ENCODE measurements at regions not wholly inside any gene's neighbourhood (a gene's known extent, or its start where the extent isn't known, plus 50 kb on each side); places are given as distances from the start of the nearest gene placed in this dataset.

- DNase-seq (ENCODE audit: low spot score): no peak
Observed at GRCh38 chr1:201708691-201709090, 120.3 kb upstream of the IPO9 start.

- peak; percentile 60 for DNase-seq (ENCODE audit: low spot score)
Observed at GRCh38 chr1:201709564-201710295, 119.2 kb upstream of the IPO9 start.

- no peak for DNase-seq (ENCODE audit: low spot score)
Observed at GRCh38 chr1:201710632-201711597, 118.0 kb upstream of the IPO9 start.

DNA sequence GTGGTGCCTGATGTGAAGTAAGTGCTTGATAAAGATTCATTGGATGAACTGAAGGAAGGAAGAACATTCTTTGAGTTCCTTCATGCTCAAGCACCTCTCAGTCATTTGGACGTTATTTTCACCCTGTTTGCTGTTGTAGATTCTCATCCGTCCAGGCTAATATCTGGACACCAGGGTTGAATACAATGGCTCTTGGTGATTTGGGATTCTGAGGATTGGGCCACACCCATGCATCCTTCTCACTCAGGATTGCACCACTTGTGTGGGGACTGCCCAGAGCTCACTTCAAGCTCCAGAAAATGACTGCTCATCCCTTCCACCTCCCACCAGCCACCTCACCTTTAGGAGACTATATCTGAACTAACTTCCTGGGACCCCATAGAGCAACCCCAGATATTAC is 117.1 kb upstream of the IPO9 start:
- DNase-seq (ENCODE audit: low spot score): no peak

- DNase-seq (ENCODE audit: low spot score): no peak
Observed at GRCh38 chr1:201712387-201713085, 116.4 kb upstream of the IPO9 start.

GRCh38 chr1:201713086-201713810 is 115.7 kb upstream of the IPO9 start:
- peak; percentile 96 for DNase-seq (ENCODE audit: low spot score)

DNA sequence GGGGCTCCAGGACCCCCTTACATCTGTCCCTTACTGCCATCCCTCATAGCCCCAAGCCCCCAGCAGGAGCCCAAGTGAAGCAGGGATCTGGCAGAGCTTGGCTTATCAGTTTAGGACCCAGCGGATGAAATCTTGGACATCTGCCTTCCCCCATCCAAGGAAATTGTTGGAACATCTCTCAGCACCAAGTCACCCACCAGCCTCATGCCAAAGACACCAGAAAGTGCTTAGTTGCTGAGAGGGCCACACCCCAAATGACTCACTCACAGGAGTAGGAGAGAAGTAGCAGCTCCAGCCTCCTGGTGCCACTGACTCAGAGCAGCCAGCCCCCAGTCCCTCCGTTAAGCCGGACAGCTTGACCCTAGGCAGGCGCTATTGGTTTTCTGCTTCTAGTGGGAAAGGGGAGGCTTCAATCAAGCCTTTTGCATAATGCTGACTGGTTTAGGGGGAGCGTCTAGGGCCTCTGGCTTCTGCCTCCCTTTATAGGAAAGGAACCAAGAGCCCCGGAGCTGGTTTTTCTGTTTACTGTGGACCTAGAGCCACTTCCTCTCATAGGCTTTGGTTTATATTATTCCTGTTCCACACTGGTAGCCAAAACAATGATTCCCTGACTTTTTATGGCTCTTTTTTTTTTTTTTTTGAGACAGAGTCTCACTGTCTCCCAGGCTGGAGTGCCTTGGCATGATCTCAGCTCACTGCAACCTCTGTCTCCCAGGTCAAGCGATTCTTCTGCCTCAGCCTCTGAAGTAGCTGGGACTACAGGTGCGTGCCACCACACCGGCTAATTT is 114.2 kb upstream of the IPO9 start:
- DNase-seq (ENCODE audit: low spot score): peak; percentile 98

DNA sequence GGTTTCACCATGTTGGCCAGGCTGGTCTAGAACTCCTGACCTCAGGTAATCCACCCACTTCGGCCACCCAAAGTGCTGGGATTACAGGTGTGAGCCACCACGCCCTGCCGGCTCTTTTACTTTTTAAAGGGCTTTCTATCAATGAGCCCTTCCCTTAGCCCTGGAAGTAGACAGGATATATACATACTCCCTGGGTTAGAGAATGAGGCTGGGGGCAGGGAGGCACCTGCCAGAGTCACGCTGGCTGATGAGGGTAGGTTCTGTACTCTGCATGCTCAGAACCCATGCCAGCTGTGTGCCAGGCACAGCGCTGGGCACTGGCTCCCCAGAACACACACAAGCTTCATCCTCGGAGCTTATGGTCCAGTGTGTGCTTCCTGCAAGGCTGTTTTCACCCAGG is 113.6 kb upstream of the IPO9 start:
- no peak for DNase-seq (ENCODE audit: low spot score)

- no peak for DNase-seq (ENCODE audit: low spot score)
Observed at GRCh38 chr1:201715801-201716741, 112.9 kb upstream of the IPO9 start.

DNA sequence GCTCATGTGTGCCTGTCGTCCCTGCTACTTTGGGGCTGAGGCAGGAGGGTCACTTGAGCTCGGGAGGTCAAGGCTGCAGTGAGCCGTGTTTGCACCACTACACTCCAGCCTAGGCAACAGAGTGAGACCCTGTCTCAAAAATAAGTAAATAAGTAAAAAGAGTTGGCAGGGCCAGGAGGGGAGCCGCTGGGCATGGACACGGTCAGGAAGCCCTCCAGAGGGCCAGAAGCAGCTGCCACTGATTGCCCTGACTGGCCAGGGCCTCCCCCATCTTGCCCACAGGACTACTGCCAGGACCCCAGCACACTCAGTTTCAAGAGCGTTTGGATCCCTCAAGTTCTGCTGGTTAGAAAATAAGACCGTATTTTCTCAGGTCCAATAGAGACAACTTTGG is 112.2 kb upstream of the IPO9 start:
- no peak for DNase-seq (ENCODE audit: low spot score)

DNA sequence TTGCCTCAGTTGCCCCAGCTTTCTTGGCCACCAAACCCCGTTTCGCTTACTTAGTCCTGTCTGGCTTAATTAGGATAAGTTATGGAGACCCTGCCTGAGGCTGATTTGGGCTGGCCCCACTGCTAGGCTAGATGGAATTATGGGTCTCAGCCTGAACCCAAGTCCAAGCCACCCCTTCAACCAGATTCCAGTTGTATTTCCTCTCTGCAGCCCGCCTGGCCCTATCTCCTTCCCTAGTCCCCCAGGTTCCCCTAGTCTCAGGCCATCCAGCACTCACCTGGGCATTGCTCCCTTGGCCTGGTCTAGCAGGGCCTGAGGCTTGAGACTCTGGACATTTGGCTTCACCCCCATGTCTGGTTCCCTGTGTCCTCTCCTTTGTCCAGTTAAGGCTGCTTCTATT is 111.7 kb upstream of the IPO9 start:
- no peak for DNase-seq (ENCODE audit: low spot score)

DNA sequence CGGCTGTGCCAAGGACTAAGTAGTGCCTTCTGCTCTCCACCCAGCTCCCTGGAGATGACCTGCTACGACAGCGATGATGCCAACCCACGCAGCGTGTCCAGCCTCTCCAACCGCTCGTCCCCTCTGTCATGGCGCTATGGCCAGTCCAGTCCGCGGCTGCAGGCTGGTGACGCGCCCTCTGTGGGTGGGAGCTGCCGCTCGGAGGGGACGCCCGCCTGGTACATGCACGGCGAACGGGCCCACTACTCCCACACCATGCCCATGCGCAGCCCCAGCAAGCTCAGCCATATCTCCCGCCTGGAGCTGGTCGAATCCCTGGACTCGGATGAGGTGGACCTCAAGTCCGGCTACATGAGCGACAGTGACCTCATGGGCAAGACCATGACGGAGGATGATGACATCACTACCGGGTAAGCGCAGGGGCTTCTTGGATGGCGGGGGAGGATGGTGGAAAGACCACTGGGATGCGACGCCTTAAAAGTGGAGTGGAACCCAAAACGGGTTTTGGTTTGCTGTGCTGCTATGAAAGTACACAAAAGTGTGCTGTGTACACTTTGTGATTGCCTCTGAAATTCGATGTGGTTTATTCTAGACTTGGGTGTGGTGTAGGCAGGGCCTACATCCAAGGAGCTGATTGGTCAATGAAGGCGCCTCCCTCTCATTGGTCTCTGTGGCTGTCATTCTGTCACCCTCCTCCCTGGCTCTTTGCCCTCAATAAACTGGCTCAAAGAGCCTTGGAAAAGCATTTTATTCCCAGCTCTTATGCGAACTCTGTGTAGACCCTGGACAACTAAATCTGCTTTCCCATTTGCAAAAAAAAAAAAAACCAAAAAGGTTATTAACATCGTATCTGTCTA is 110.4 kb upstream of the IPO9 start:
- no peak for DNase-seq (ENCODE audit: low spot score)

DNA sequence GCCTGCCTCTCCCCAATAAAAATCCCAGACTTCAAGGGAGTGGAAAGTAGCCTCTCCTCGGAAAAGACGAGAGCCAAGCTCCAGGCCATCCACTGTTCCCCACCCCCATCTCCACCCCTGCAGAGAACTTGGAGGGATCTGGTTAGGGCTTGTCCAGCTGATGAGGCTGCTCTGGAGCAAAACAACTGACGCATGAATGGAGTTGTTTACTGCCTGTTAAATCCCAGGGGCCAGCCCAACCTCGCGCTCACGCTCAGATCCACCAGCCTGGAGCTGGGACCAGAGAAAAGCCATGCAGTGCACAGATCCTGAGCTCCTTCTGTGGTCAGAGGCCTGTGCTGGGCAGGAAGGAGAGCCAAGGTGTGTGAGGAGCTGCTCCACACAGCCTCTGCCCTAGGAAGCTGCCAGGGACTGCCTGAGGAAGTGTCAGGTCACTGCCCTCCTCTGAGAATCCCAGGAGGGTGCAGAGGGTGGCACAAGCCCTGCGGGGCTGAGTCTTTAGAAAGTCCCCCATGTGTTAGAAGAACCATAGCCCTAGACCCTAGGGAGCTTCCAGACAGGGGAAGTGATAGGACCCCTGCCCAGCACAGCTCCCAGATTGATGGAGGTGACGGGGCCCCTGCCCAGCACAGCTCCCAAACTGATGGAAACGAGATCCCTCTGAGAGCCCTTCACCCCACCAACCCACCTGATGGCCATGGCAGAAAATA is 109.0 kb upstream of the IPO9 start:
- DNase-seq (ENCODE audit: low spot score): no peak

GRCh38 chr1:201720522-201720844 is 108.5 kb upstream of the IPO9 start:
- DNase-seq (ENCODE audit: low spot score): no peak

GRCh38 chr1:201721082-201722049 is 107.6 kb upstream of the IPO9 start:
- no peak for DNase-seq (ENCODE audit: low spot score)

DNA sequence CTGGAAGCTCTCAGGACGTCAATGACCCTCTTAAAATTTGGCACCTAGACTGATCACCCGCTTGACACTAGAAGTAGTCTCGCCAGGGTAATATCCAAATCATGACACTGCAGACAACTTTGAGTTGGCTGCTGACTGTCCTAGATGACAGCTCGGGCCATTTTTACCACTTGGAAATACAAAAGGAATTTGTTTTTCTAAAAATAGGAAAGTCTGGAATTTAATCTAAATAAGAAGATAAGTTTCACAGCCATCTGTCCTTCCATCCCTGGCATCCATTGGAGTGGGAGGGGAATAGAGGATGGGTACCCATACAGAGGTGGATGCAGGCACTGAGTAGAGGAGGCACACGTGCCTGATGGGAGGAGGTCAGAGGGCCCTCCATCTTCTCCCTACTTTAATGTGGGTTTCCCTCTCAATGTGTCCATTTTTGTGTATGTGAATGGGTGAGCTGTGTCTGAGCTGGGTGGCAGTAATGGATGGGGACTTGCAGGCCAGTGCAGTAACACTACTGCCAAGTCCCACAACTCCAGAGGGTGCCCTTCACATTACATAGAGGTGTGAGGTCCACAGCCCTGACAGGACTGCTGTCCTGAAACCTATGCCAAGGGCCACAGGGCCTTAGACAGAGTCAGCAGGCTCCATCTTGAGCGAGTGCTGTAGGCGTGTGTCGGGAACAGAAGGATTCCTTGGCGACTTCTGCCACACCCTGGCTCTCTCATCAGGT is 104.8 kb upstream of the IPO9 start:
- DNase-seq (ENCODE audit: low spot score): no peak

DNA sequence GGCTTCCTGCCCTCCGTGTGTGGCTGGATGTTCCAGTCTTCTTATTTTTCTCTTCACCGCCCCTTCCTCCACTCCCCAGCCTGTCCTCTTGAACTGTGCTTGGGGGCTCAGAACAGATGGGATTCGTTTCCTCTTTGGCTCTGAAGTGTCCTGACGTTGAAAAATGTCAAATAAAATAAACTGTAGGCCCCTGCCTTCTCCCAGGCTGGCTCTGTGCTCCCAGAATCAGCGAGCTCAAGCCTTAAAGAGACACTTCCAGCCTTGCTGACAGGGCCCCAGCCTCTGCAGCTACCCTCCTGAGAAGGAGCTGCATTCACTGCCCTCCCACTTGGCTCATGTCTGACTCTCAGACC is 104.2 kb upstream of the IPO9 start:
- DNase-seq (ENCODE audit: low spot score): no peak

Measured in kidney capillary endothelial cell (primary cell).